A673 (cell line): ENCODE measurements at regions not wholly inside any gene's neighbourhood (a gene's known extent, or its start where the extent isn't known, plus 50 kb on each side); places are given as distances from the start of the nearest gene placed in this dataset.

Experiments
- CTCF ChIP-seq: fragments of 300-800, 200-600 bp; sonication (generic); conservative IDR thresholded peaks from 2 replicates; pipeline ENCODE4 v1.5.1; 2017; ENCODE audit warnings: low read depth, mild to moderate bottlenecking, antibody characterized with exemption, low read length, moderate library complexity, mixed read lengths
- EZH2 ChIP-seq: fragments of 200-600 bp; sonication (generic); IDR thresholded peaks from 2 replicates; pipeline ENCODE4 v1.6.1; 2017; ENCODE audit warnings: borderline replicate concordance, low read depth, mild to moderate bottlenecking, mixed read lengths, antibody characterized with exemption, low read length; ENCODE audit not compliant: poor library complexity, severe bottlenecking

GRCh38 chr6:13873288-13874190 lies 51.2 kb upstream of the RNF182 start:
- TF ChIP-seq EZH2 (no peak), CTCF (peak; percentile 97)
